ENCODE measurements at regions not wholly inside any gene's neighbourhood (a gene's known extent, or its start where the extent isn't known, plus 50 kb on each side); places are given as distances from the start of the nearest gene placed in this dataset.

- Histone ChIP-seq H3K27me3 (ENCODE audit: control insufficient read depth, insufficient read depth, low read length) (no peaks in the 10 kb centered on the region), H3K9me3 (replicated peaks; ENCODE audit: low read length) (peaks cover 3% of the 10 kb centered on the region), H3K9ac (ENCODE audit: low read depth, low read length) (no peak overlapping the region), H3K36me3 (ENCODE audit: insufficient read depth, low read length) (no peaks in the 10 kb centered on the region), H3K4me3 (ENCODE audit: low read length) (no peak overlapping the region), H3K4me1 (ENCODE audit: control insufficient read depth, insufficient read depth, low read length) (no peaks in the 10 kb centered on the region), H3K4me2 (ENCODE audit: low read length) (no peak overlapping the region)
Observed at GRCh38 chr9:107183176-107183575, 99.9 kb upstream of the RAD23B start.

GRCh38 chr9:107188376-107188775 lies 94.7 kb upstream of the RAD23B start:
- H3K9ac ChIP-seq (ENCODE audit: low read depth, low read length) = no peak overlapping the region
- H3K4me1 ChIP-seq (ENCODE audit: control insufficient read depth, insufficient read depth, low read length) = peaks cover 16% of the 10 kb centered on the region
- no peak overlapping the region for H3K4me3 ChIP-seq (ENCODE audit: low read length)
- H3K27me3 ChIP-seq (ENCODE audit: control insufficient read depth, insufficient read depth, low read length) = no peaks in the 10 kb centered on the region
- H3K9me3 ChIP-seq (replicated peaks; ENCODE audit: low read length) = no peaks in the 10 kb centered on the region
- H3K4me2 ChIP-seq (ENCODE audit: low read length) = no peak overlapping the region
- H3K36me3 ChIP-seq (ENCODE audit: insufficient read depth, low read length) = no peaks in the 10 kb centered on the region

- no peaks in the 10 kb centered on the region for H3K27me3 ChIP-seq (ENCODE audit: control insufficient read depth, insufficient read depth, low read length)
- no peaks in the 10 kb centered on the region for H3K9me3 ChIP-seq (replicated peaks; ENCODE audit: low read length)
- no peak overlapping the region for H3K9ac ChIP-seq (ENCODE audit: low read depth, low read length)
- H3K4me1 ChIP-seq (ENCODE audit: control insufficient read depth, insufficient read depth, low read length) = peaks cover 16% of the 10 kb centered on the region
- peak overlapping the region; percentile 17 for H3K4me3 ChIP-seq (ENCODE audit: low read length)
- H3K36me3 ChIP-seq (ENCODE audit: insufficient read depth, low read length) = no peaks in the 10 kb centered on the region
- H3K4me2 ChIP-seq (ENCODE audit: low read length) = peak overlapping the region; percentile 46
Observed at GRCh38 chr9:107190061-107190935, 92.8 kb upstream of the RAD23B start.

- H3K4me3 ChIP-seq (ENCODE audit: low read length) = no peak overlapping the region
- H3K9ac ChIP-seq (ENCODE audit: low read depth, low read length) = no peak overlapping the region
- no peaks in the 10 kb centered on the region for H3K9me3 ChIP-seq (replicated peaks; ENCODE audit: low read length)
- no peaks in the 10 kb centered on the region for H3K36me3 ChIP-seq (ENCODE audit: insufficient read depth, low read length)
- peaks cover 16% of the 10 kb centered on the region for H3K4me1 ChIP-seq (ENCODE audit: control insufficient read depth, insufficient read depth, low read length)
- no peaks in the 10 kb centered on the region for H3K27me3 ChIP-seq (ENCODE audit: control insufficient read depth, insufficient read depth, low read length)
- H3K4me2 ChIP-seq (ENCODE audit: low read length) = no peak overlapping the region
Observed at GRCh38 chr9:107190936-107191290, 92.2 kb upstream of the RAD23B start.

- Histone ChIP-seq H3K4me3 (ENCODE audit: low read length) (no peak overlapping the region), H3K9me3 (replicated peaks; ENCODE audit: low read length) (no peaks in the 10 kb centered on the region)
Observed at GRCh38 chr9:107193251-107193650, 89.8 kb upstream of the RAD23B start.

GRCh38 chr9:107198718-107199117 lies 84.4 kb upstream of the RAD23B start:
- H3K36me3 ChIP-seq (ENCODE audit: insufficient read depth, low read length) = no peaks in the 10 kb centered on the region
- H3K9ac ChIP-seq (ENCODE audit: low read depth, low read length) = no peak overlapping the region
- H3K4me2 ChIP-seq (ENCODE audit: low read length) = no peak overlapping the region
- H3K4me1 ChIP-seq (ENCODE audit: control insufficient read depth, insufficient read depth, low read length) = no peaks in the 10 kb centered on the region
- no peaks in the 10 kb centered on the region for H3K27me3 ChIP-seq (ENCODE audit: control insufficient read depth, insufficient read depth, low read length)
- no peaks in the 10 kb centered on the region for H3K9me3 ChIP-seq (replicated peaks; ENCODE audit: low read length)
- H3K4me3 ChIP-seq (ENCODE audit: low read length) = no peak overlapping the region

More at GRCh38 chr9:107193251-107193650, 89.8 kb upstream of the RAD23B start:
- Histone ChIP-seq H3K4me2 (ENCODE audit: low read length) (no peak overlapping the region), H3K36me3 (ENCODE audit: insufficient read depth, low read length) (no peaks in the 10 kb centered on the region), H3K4me1 (ENCODE audit: control insufficient read depth, insufficient read depth, low read length) (peaks cover 16% of the 10 kb centered on the region), H3K27me3 (ENCODE audit: control insufficient read depth, insufficient read depth, low read length) (no peaks in the 10 kb centered on the region), H3K9ac (ENCODE audit: low read depth, low read length) (no peak overlapping the region)

- Histone ChIP-seq H3K9ac (ENCODE audit: low read depth, low read length) (no peak overlapping the region), H3K4me1 (ENCODE audit: control insufficient read depth, insufficient read depth, low read length) (peaks cover 22% of the 10 kb centered on the region), H3K4me3 (ENCODE audit: low read length) (no peak overlapping the region), H3K9me3 (replicated peaks; ENCODE audit: low read length) (no peaks in the 10 kb centered on the region), H3K4me2 (ENCODE audit: low read length) (peak overlapping the region; percentile 48), H3K27me3 (ENCODE audit: control insufficient read depth, insufficient read depth, low read length) (no peaks in the 10 kb centered on the region), H3K36me3 (ENCODE audit: insufficient read depth, low read length) (no peaks in the 10 kb centered on the region)
Observed at GRCh38 chr9:107208121-107208520, 75.0 kb upstream of the RAD23B start.

GRCh38 chr9:107210775-107211174 lies 72.3 kb upstream of the RAD23B start:
- H3K9me3 ChIP-seq (replicated peaks; ENCODE audit: low read length) = no peaks in the 10 kb centered on the region

GRCh38 chr9:107211284-107211923 lies 71.7 kb upstream of the RAD23B start:
- Histone ChIP-seq H3K27me3 (ENCODE audit: control insufficient read depth, insufficient read depth, low read length) (no peaks in the 10 kb centered on the region), H3K36me3 (ENCODE audit: insufficient read depth, low read length) (no peaks in the 10 kb centered on the region), H3K4me2 (ENCODE audit: low read length) (no peak overlapping the region), H3K4me3 (ENCODE audit: low read length) (no peak overlapping the region), H3K4me1 (ENCODE audit: control insufficient read depth, insufficient read depth, low read length) (peaks cover 46% of the 10 kb centered on the region), H3K9ac (ENCODE audit: low read depth, low read length) (no peak overlapping the region), H3K9me3 (replicated peaks; ENCODE audit: low read length) (no peaks in the 10 kb centered on the region)

More at GRCh38 chr9:107210775-107211174, 72.3 kb upstream of the RAD23B start:
- H3K4me3 ChIP-seq (ENCODE audit: low read length) = no peak overlapping the region
- H3K36me3 ChIP-seq (ENCODE audit: insufficient read depth, low read length) = no peaks in the 10 kb centered on the region
- no peaks in the 10 kb centered on the region for H3K27me3 ChIP-seq (ENCODE audit: control insufficient read depth, insufficient read depth, low read length)
- no peak overlapping the region for H3K4me2 ChIP-seq (ENCODE audit: low read length)
- H3K9ac ChIP-seq (ENCODE audit: low read depth, low read length) = no peak overlapping the region
- peaks cover 46% of the 10 kb centered on the region for H3K4me1 ChIP-seq (ENCODE audit: control insufficient read depth, insufficient read depth, low read length)

GRCh38 chr9:107212613-107213012 lies 70.5 kb upstream of the RAD23B start:
- H3K4me1 ChIP-seq (ENCODE audit: control insufficient read depth, insufficient read depth, low read length) = peaks cover 43% of the 10 kb centered on the region

GRCh38 chr9:107213080-107213479 lies 70.0 kb upstream of the RAD23B start:
- Histone ChIP-seq H3K9ac (ENCODE audit: low read depth, low read length) (no peak overlapping the region), H3K4me2 (ENCODE audit: low read length) (peak overlapping the region; percentile 55), H3K4me1 (ENCODE audit: control insufficient read depth, insufficient read depth, low read length) (peaks cover 39% of the 10 kb centered on the region), H3K27me3 (ENCODE audit: control insufficient read depth, insufficient read depth, low read length) (no peaks in the 10 kb centered on the region), H3K4me3 (ENCODE audit: low read length) (no peak overlapping the region), H3K36me3 (ENCODE audit: insufficient read depth, low read length) (no peaks in the 10 kb centered on the region), H3K9me3 (replicated peaks; ENCODE audit: low read length) (no peaks in the 10 kb centered on the region)

More at GRCh38 chr9:107212613-107213012, 70.5 kb upstream of the RAD23B start:
- Histone ChIP-seq H3K4me3 (ENCODE audit: low read length) (no peak overlapping the region), H3K4me2 (ENCODE audit: low read length) (peak overlapping the region; percentile 55), H3K27me3 (ENCODE audit: control insufficient read depth, insufficient read depth, low read length) (no peaks in the 10 kb centered on the region), H3K9me3 (replicated peaks; ENCODE audit: low read length) (no peaks in the 10 kb centered on the region), H3K9ac (ENCODE audit: low read depth, low read length) (no peak overlapping the region), H3K36me3 (ENCODE audit: insufficient read depth, low read length) (no peaks in the 10 kb centered on the region)

All from skeletal muscle satellite cell (primary cell).